ENCODE measurements at regions not wholly inside any gene's neighbourhood (a gene's known extent, or its start where the extent isn't known, plus 50 kb on each side); places are given as distances from the start of the nearest gene placed in this dataset.
"Not testable (repeated sequence)": the region's sequence is repeated elsewhere in the genome, so short reads cannot be mapped to it uniquely, and the experiment has no call there.

GRCh38 chr1:99546432-99547416 lies 99.2 kb upstream of the PALMD start:
- no peak for DNase-seq

- DNase-seq: no peak
Observed at GRCh38 chr1:99548943-99549605, 96.8 kb upstream of the PALMD start.

GRCh38 chr1:99550198-99550597 lies 95.7 kb upstream of the PALMD start:
- DNase-seq: no peak

- DNase-seq: no peak
Observed at GRCh38 chr1:99551812-99552614, 93.9 kb upstream of the PALMD start.

- DNase-seq: no peak
Observed at GRCh38 chr1:99553301-99553700, 92.6 kb upstream of the PALMD start.

GRCh38 chr1:99553819-99554218 lies 92.1 kb upstream of the PALMD start:
- DNase-seq: not testable (repeated sequence)

GRCh38 chr1:99554727-99555126 lies 91.2 kb upstream of the PALMD start:
- no peak for DNase-seq

GRCh38 chr1:99557546-99558202 lies 88.2 kb upstream of the PALMD start:
- no peak for DNase-seq

- DNase-seq: no peak
Observed at GRCh38 chr1:99559166-99559565, 86.7 kb upstream of the PALMD start.

GRCh38 chr1:99560207-99561040 lies 85.5 kb upstream of the PALMD start:
- no peak for DNase-seq

GRCh38 chr1:99561952-99562351 lies 84.0 kb upstream of the PALMD start:
- no peak for DNase-seq

GRCh38 chr1:99565606-99566289 lies 80.2 kb upstream of the PALMD start:
- no peak for DNase-seq

GRCh38 chr1:99566290-99567021 lies 79.5 kb upstream of the PALMD start:
- DNase-seq: no peak

GRCh38 chr1:99570486-99571089 lies 75.3 kb upstream of the PALMD start:
- no peak for DNase-seq

GRCh38 chr1:99571092-99571734 lies 74.7 kb upstream of the PALMD start:
- no peak for DNase-seq

GRCh38 chr1:99573431-99574217 lies 72.3 kb upstream of the PALMD start:
- DNase-seq: no peak

GRCh38 chr1:99577313-99577712 lies 68.6 kb upstream of the PALMD start:
- no peak for DNase-seq

GRCh38 chr1:99579691-99580172 lies 66.2 kb upstream of the PALMD start:
- DNase-seq: no peak
